ENCODE measurements at regions not wholly inside any gene's neighbourhood (a gene's known extent, or its start where the extent isn't known, plus 50 kb on each side); places are given as distances from the start of the nearest gene placed in this dataset.

GRCh38 chr2:172207911-172208310 is 105.2 kb upstream of the DLX2 start:
- ChIA-PET CTCF (interaction anchor here (0.6 to 7.2 kb wide), 18 partner anchors 9 to 930 kb away, joined by 3 to 53 read pairs (median 6); no protein-coding TSS in a partner anchor), POLR2A (interaction anchor here (0.8 to 11.4 kb wide), 18 partner anchors 9 to 258 kb away, joined by 3 to 220 read pairs (median 9); partner anchors contain the start of gene ITGA6)
- no peaks in the 10 kb centered on the region for H3K36me3 Mint-ChIP-seq (ENCODE audit: insufficient read depth, unreplicated experiment)
- intact Hi-C loops (cut with micrococcal nuclease) = loop anchor here (5.0 to 10.0 kb wide), 2 partner anchors 36 to 257 kb away; no protein-coding TSS in a partner anchor
- peak overlapping the region; percentile 80 for H3K27ac Mint-ChIP-seq (ENCODE audit: low read depth, unreplicated experiment)
- BruUV-seq (replicated peaks) = no TSS peak
- H3K9me3 Mint-ChIP-seq (ENCODE audit: unreplicated experiment) = no peaks in the 10 kb centered on the region
- H3K4me3 Mint-ChIP-seq (ENCODE audit: unreplicated experiment) = no peak overlapping the region
- peaks cover 26% of the 10 kb centered on the region for H3K4me1 Mint-ChIP-seq (ENCODE audit: insufficient read depth, unreplicated experiment)
- H3K27me3 Mint-ChIP-seq (ENCODE audit: insufficient read depth, unreplicated experiment) = no peaks in the 10 kb centered on the region
- TF ChIP-seq CTCF (IDR thresholded peaks at IDR 0.05; ENCODE audit: unreplicated experiment) = no peak
- no peak for DNase-seq (ENCODE audit: unreplicated experiment)

- Mint-ChIP-seq H3K4me1 (ENCODE audit: insufficient read depth, unreplicated experiment) (peaks cover 26% of the 10 kb centered on the region), H3K36me3 (ENCODE audit: insufficient read depth, unreplicated experiment) (no peaks in the 10 kb centered on the region), H3K4me3 (ENCODE audit: unreplicated experiment) (peak overlapping the region; percentile 41), H3K9me3 (ENCODE audit: unreplicated experiment) (no peaks in the 10 kb centered on the region), H3K27ac (ENCODE audit: low read depth, unreplicated experiment) (peak overlapping the region; percentile 91), H3K27me3 (ENCODE audit: insufficient read depth, unreplicated experiment) (no peaks in the 10 kb centered on the region)
- POLR2A ChIA-PET = interaction anchor here (0.6 to 11.4 kb wide), 22 partner anchors 8 to 257 kb away, joined by 3 to 220 read pairs (median 6); partner anchors contain the start of gene ITGA6
- TF ChIP-seq CTCF (IDR thresholded peaks at IDR 0.05; ENCODE audit: unreplicated experiment) = no peak
- DNase-seq (ENCODE audit: unreplicated experiment) = peak; percentile 56
- intact Hi-C loops (cut with micrococcal nuclease) = loop anchor here (5.0 to 10.0 kb wide), 2 partner anchors 37 to 256 kb away; no protein-coding TSS in a partner anchor
- CTCF ChIA-PET = interaction anchor here (0.8 to 7.2 kb wide), 21 partner anchors 8 to 398 kb away, joined by 3 to 53 read pairs (median 6); no protein-coding TSS in a partner anchor
- no TSS peak for BruUV-seq (replicated peaks)
Observed at GRCh38 chr2:172208791-172209325, 106.2 kb upstream of the DLX2 start.

GRCh38 chr2:172210599-172210998 is 107.9 kb upstream of the DLX2 start:
- intact Hi-C loops (cut with micrococcal nuclease) = no loop called here
- no peak for TF ChIP-seq CTCF (IDR thresholded peaks at IDR 0.05; ENCODE audit: unreplicated experiment)
- H3K27ac Mint-ChIP-seq (ENCODE audit: low read depth, unreplicated experiment) = peak overlapping the region; percentile 39
- no peaks in the 10 kb centered on the region for H3K27me3 Mint-ChIP-seq (ENCODE audit: insufficient read depth, unreplicated experiment)
- ChIA-PET CTCF (interaction anchor here (0.6 to 7.2 kb wide), 6 partner anchors 10 to 397 kb away, joined by 3 to 53 read pairs (median 8); no protein-coding TSS in a partner anchor), POLR2A (interaction anchor here (3.8 to 11.4 kb wide), 3 partner anchors 14 to 18 kb away, joined by 42 to 220 read pairs (median 62); no protein-coding TSS in a partner anchor)
- no TSS peak for BruUV-seq (replicated peaks)
- H3K4me3 Mint-ChIP-seq (ENCODE audit: unreplicated experiment) = no peak overlapping the region
- H3K36me3 Mint-ChIP-seq (ENCODE audit: insufficient read depth, unreplicated experiment) = no peaks in the 10 kb centered on the region
- DNase-seq (ENCODE audit: unreplicated experiment) = no peak
- H3K4me1 Mint-ChIP-seq (ENCODE audit: insufficient read depth, unreplicated experiment) = peaks cover 32% of the 10 kb centered on the region
- H3K9me3 Mint-ChIP-seq (ENCODE audit: unreplicated experiment) = no peaks in the 10 kb centered on the region

- Mint-ChIP-seq H3K4me3 (ENCODE audit: unreplicated experiment) (no peak overlapping the region), H3K27ac (ENCODE audit: low read depth, unreplicated experiment) (peak overlapping the region; percentile 39), H3K4me1 (ENCODE audit: insufficient read depth, unreplicated experiment) (peaks cover 37% of the 10 kb centered on the region), H3K27me3 (ENCODE audit: insufficient read depth, unreplicated experiment) (no peaks in the 10 kb centered on the region), H3K36me3 (ENCODE audit: insufficient read depth, unreplicated experiment) (no peaks in the 10 kb centered on the region), H3K9me3 (ENCODE audit: unreplicated experiment) (no peaks in the 10 kb centered on the region)
- no peak for TF ChIP-seq CTCF (IDR thresholded peaks at IDR 0.05; ENCODE audit: unreplicated experiment)
- ChIA-PET POLR2A (interaction anchor here (7.4 to 11.4 kb wide), 2 partner anchors 15 to 17 kb away, joined by 62 to 220 read pairs; no protein-coding TSS in a partner anchor), CTCF (interaction anchor here (0.6 to 7.2 kb wide), 3 partner anchors 10 to 29 kb away, joined by 3 to 53 read pairs (median 3); no protein-coding TSS in a partner anchor)
- DNase-seq (ENCODE audit: unreplicated experiment) = no peak
- intact Hi-C loops (cut with micrococcal nuclease) = no loop called here
- no TSS peak for BruUV-seq (replicated peaks)
Observed at GRCh38 chr2:172211512-172211911, 108.8 kb upstream of the DLX2 start.

All from MCF 10A (cell line).